Activated naive CD4-positive, alpha-beta T cell treated with anti-CD3 and anti-CD28 coated beads, Interleukin-2, amount 10 ng/mL, durations not matched to agents 7 days and 5 days (primary cell): ENCODE measurements at regions not wholly inside any gene's neighbourhood (a gene's known extent, or its start where the extent isn't known, plus 50 kb on each side); places are given as distances from the start of the nearest gene placed in this dataset.

ENCODE experiments used
- CTCF ChIA-PET: fragments of 350-600 bp; sonication (Branson Sonifier 250); formaldehyde crosslinking; loops from one replicate; lab custom pipeline; 2021; ENCODE audit warnings: antibody characterized with exemption; lab: Charles Lee
- DNase-seq: peaks from one replicate; pipeline ENCODE4 v3.0.0-alpha.2; 2020
- H3K27ac Mint-ChIP-seq: one replicate; pipeline ENCODE4 v1.8.0; 2021; ENCODE audit warnings: mild to moderate bottlenecking, moderate library complexity, mixed read lengths
- H3K27me3 Mint-ChIP-seq: one replicate; pipeline ENCODE4 v1.8.0; 2021; ENCODE audit warnings: mild to moderate bottlenecking, mixed read lengths
- H3K36me3 Mint-ChIP-seq: one replicate; pipeline ENCODE4 v1.8.0; 2021; ENCODE audit warnings: mixed read lengths
- H3K4me1 Mint-ChIP-seq: one replicate; pipeline ENCODE4 v1.8.0; 2021; ENCODE audit warnings: mixed read lengths
- H3K4me3 Mint-ChIP-seq: one replicate; pipeline ENCODE4 v1.8.0; 2021; ENCODE audit warnings: mild to moderate bottlenecking, moderate library complexity, mixed read lengths
- H3K9me3 Mint-ChIP-seq: one replicate; pipeline ENCODE4 v1.8.0; 2021; ENCODE audit warnings: mixed read lengths

GRCh38 chr5:17794201-17794600 is 159.9 kb downstream of the TAF11L14 start:
- peaks cover 11% of the 10 kb centered on the region for H3K9me3 Mint-ChIP-seq
- H3K36me3 Mint-ChIP-seq: no peaks in the 10 kb centered on the region
- no peak for DNase-seq
- CTCF ChIA-PET: no interaction called here
- H3K4me1 Mint-ChIP-seq: no peaks in the 10 kb centered on the region
- no peak overlapping the region for H3K4me3 Mint-ChIP-seq
- H3K27me3 Mint-ChIP-seq: no peaks in the 10 kb centered on the region
- H3K27ac Mint-ChIP-seq: no peak overlapping the region

GRCh38 chr5:17794815-17795214 is 160.6 kb downstream of the TAF11L14 start:
- Mint-ChIP-seq H3K4me1 (no peaks in the 10 kb centered on the region), H3K27ac (no peak overlapping the region), H3K27me3 (no peaks in the 10 kb centered on the region), H3K36me3 (no peaks in the 10 kb centered on the region), H3K9me3 (peaks cover 9% of the 10 kb centered on the region), H3K4me3 (no peak overlapping the region)
- DNase-seq: no peak
- CTCF ChIA-PET: no interaction called here

GRCh38 chr5:17796142-17796541 is 161.9 kb downstream of the TAF11L14 start:
- no peaks in the 10 kb centered on the region for H3K27me3 Mint-ChIP-seq
- H3K4me3 Mint-ChIP-seq: no peak overlapping the region
- CTCF ChIA-PET: no interaction called here
- no peaks in the 10 kb centered on the region for H3K4me1 Mint-ChIP-seq
- DNase-seq: no peak
- H3K9me3 Mint-ChIP-seq: peaks cover 8% of the 10 kb centered on the region
- no peaks in the 10 kb centered on the region for H3K36me3 Mint-ChIP-seq
- no peak overlapping the region for H3K27ac Mint-ChIP-seq

- no peak for DNase-seq
- no peaks in the 10 kb centered on the region for H3K27me3 Mint-ChIP-seq
- no peaks in the 10 kb centered on the region for H3K36me3 Mint-ChIP-seq
Measured at GRCh38 chr5:17796757-17797396, 162.6 kb downstream of the TAF11L14 start.

GRCh38 chr5:17799521-17799920 is 165.3 kb downstream of the TAF11L14 start:
- CTCF ChIA-PET: no interaction called here
- no peaks in the 10 kb centered on the region for H3K36me3 Mint-ChIP-seq
- no peaks in the 10 kb centered on the region for H3K4me1 Mint-ChIP-seq
- no peaks in the 10 kb centered on the region for H3K27me3 Mint-ChIP-seq
- H3K9me3 Mint-ChIP-seq: peaks cover 5% of the 10 kb centered on the region
- H3K27ac Mint-ChIP-seq: no peak overlapping the region
- DNase-seq: no peak
- no peak overlapping the region for H3K4me3 Mint-ChIP-seq

More at GRCh38 chr5:17796757-17797396, 162.6 kb downstream of the TAF11L14 start:
- H3K4me3 Mint-ChIP-seq: no peak overlapping the region
- peaks cover 8% of the 10 kb centered on the region for H3K9me3 Mint-ChIP-seq
- CTCF ChIA-PET: no interaction called here
- no peaks in the 10 kb centered on the region for H3K4me1 Mint-ChIP-seq
- no peak overlapping the region for H3K27ac Mint-ChIP-seq

GRCh38 chr5:17801595-17801994 is 167.3 kb downstream of the TAF11L14 start:
- H3K4me3 Mint-ChIP-seq: no peak overlapping the region
- no peak overlapping the region for H3K27ac Mint-ChIP-seq
- H3K4me1 Mint-ChIP-seq: no peaks in the 10 kb centered on the region
- H3K36me3 Mint-ChIP-seq: no peaks in the 10 kb centered on the region
- H3K27me3 Mint-ChIP-seq: no peaks in the 10 kb centered on the region
- H3K9me3 Mint-ChIP-seq: peaks cover 4% of the 10 kb centered on the region
- CTCF ChIA-PET: interaction anchor here (0.6 kb wide), 1 partner anchor 1139 kb away, joined by 3 read pairs; no protein-coding TSS in a partner anchor
- no peak for DNase-seq

GRCh38 chr5:17802256-17802655 is 168.0 kb downstream of the TAF11L14 start:
- H3K9me3 Mint-ChIP-seq: peaks cover 4% of the 10 kb centered on the region
- DNase-seq: no peak
- no peak overlapping the region for H3K4me3 Mint-ChIP-seq
- H3K36me3 Mint-ChIP-seq: no peaks in the 10 kb centered on the region
- CTCF ChIA-PET: interaction anchor here (0.6 kb wide), 1 partner anchor 1139 kb away, joined by 3 read pairs; no protein-coding TSS in a partner anchor
- no peaks in the 10 kb centered on the region for H3K4me1 Mint-ChIP-seq
- H3K27me3 Mint-ChIP-seq: no peaks in the 10 kb centered on the region
- H3K27ac Mint-ChIP-seq: no peak overlapping the region

- Mint-ChIP-seq H3K27ac (no peak overlapping the region), H3K27me3 (no peaks in the 10 kb centered on the region), H3K4me1 (no peaks in the 10 kb centered on the region), H3K9me3 (peaks cover 7% of the 10 kb centered on the region), H3K4me3 (no peak overlapping the region), H3K36me3 (no peaks in the 10 kb centered on the region)
- CTCF ChIA-PET: no interaction called here
- DNase-seq: no peak
Measured at GRCh38 chr5:17803971-17804370, 169.7 kb downstream of the TAF11L14 start.

GRCh38 chr5:17805227-17805825 is 171.1 kb downstream of the TAF11L14 start:
- no peak overlapping the region for H3K27ac Mint-ChIP-seq
- H3K36me3 Mint-ChIP-seq: no peaks in the 10 kb centered on the region
- H3K9me3 Mint-ChIP-seq: peaks cover 7% of the 10 kb centered on the region
- H3K4me1 Mint-ChIP-seq: no peaks in the 10 kb centered on the region
- no peaks in the 10 kb centered on the region for H3K27me3 Mint-ChIP-seq
- H3K4me3 Mint-ChIP-seq: no peak overlapping the region
- no peak for DNase-seq
- CTCF ChIA-PET: no interaction called here

GRCh38 chr5:17806818-17807468 is 172.7 kb downstream of the TAF11L14 start:
- H3K36me3 Mint-ChIP-seq: no peaks in the 10 kb centered on the region
- no peak overlapping the region for H3K4me3 Mint-ChIP-seq
- peaks cover 7% of the 10 kb centered on the region for H3K9me3 Mint-ChIP-seq
- H3K4me1 Mint-ChIP-seq: no peaks in the 10 kb centered on the region
- CTCF ChIA-PET: no interaction called here
- no peak for DNase-seq
- H3K27me3 Mint-ChIP-seq: no peaks in the 10 kb centered on the region
- H3K27ac Mint-ChIP-seq: no peak overlapping the region

GRCh38 chr5:17808566-17808965 is 174.3 kb downstream of the TAF11L14 start:
- Mint-ChIP-seq H3K36me3 (no peaks in the 10 kb centered on the region), H3K4me1 (no peaks in the 10 kb centered on the region), H3K4me3 (no peak overlapping the region), H3K27ac (no peak overlapping the region), H3K9me3 (peaks cover 7% of the 10 kb centered on the region), H3K27me3 (no peaks in the 10 kb centered on the region)
- DNase-seq: no peak
- CTCF ChIA-PET: no interaction called here

- CTCF ChIA-PET: no interaction called here
- no peak overlapping the region for H3K27ac Mint-ChIP-seq
- no peaks in the 10 kb centered on the region for H3K27me3 Mint-ChIP-seq
Measured at GRCh38 chr5:17810734-17811133, 176.5 kb downstream of the TAF11L14 start.

GRCh38 chr5:17813214-17813613 is 179.0 kb downstream of the TAF11L14 start:
- CTCF ChIA-PET: no interaction called here
- no peak overlapping the region for H3K4me3 Mint-ChIP-seq
- DNase-seq: no peak
- no peaks in the 10 kb centered on the region for H3K36me3 Mint-ChIP-seq
- no peaks in the 10 kb centered on the region for H3K9me3 Mint-ChIP-seq
- no peaks in the 10 kb centered on the region for H3K4me1 Mint-ChIP-seq
- H3K27ac Mint-ChIP-seq: no peak overlapping the region
- no peaks in the 10 kb centered on the region for H3K27me3 Mint-ChIP-seq

More at GRCh38 chr5:17810734-17811133, 176.5 kb downstream of the TAF11L14 start:
- Mint-ChIP-seq H3K9me3 (peaks cover 7% of the 10 kb centered on the region), H3K4me1 (no peaks in the 10 kb centered on the region), H3K4me3 (no peak overlapping the region), H3K36me3 (no peaks in the 10 kb centered on the region)
- no peak for DNase-seq

- Mint-ChIP-seq H3K4me1 (no peaks in the 10 kb centered on the region), H3K27me3 (no peaks in the 10 kb centered on the region), H3K27ac (no peak overlapping the region), H3K9me3 (peaks cover 6% of the 10 kb centered on the region), H3K36me3 (no peaks in the 10 kb centered on the region), H3K4me3 (no peak overlapping the region)
- DNase-seq: no peak
- CTCF ChIA-PET: no interaction called here
Measured at GRCh38 chr5:17816505-17816904, 182.2 kb downstream of the TAF11L14 start.

GRCh38 chr5:17816944-17817343 is 182.7 kb downstream of the TAF11L14 start:
- CTCF ChIA-PET: no interaction called here
- no peak for DNase-seq

More at GRCh38 chr5:17816944-17817343, 182.7 kb downstream of the TAF11L14 start:
- Mint-ChIP-seq H3K27me3 (no peaks in the 10 kb centered on the region), H3K36me3 (no peaks in the 10 kb centered on the region), H3K9me3 (peaks cover 6% of the 10 kb centered on the region), H3K4me3 (no peak overlapping the region), H3K27ac (no peak overlapping the region), H3K4me1 (no peaks in the 10 kb centered on the region)
